NB4 (cell line): ENCODE measurements at regions not wholly inside any gene's neighbourhood (a gene's known extent, or its start where the extent isn't known, plus 50 kb on each side); places are given as distances from the start of the nearest gene placed in this dataset.

ENCODE experiments used
- CTCF ChIP-seq: IDR thresholded peaks from one replicate; pipeline ENCODE4 v1.5.1; 2012; ENCODE audit warnings: low read depth, low read length
- MAX ChIP-seq: IDR thresholded peaks from 2 replicates; pipeline ENCODE4 v1.6.1; 2011; ENCODE audit warnings: low read depth, low read length
- MYC ChIP-seq: IDR thresholded peaks from 2 replicates; pipeline ENCODE4 v1.6.1; 2011; ENCODE audit warnings: low read depth, low read length
- POLR2A ChIP-seq: IDR thresholded peaks from 2 replicates; pipeline ENCODE4 v1.6.1; 2011; ENCODE audit warnings: mild to moderate bottlenecking; ENCODE audit not compliant: insufficient read length; ENCODE audit errors: extremely low read depth

GRCh38 chr4:111187108-111187507, 564.2 kb upstream of the PITX2 start:
- TF ChIP-seq CTCF (no peak), POLR2A (no peak), MYC (no peak), MAX (no peak)
